Parathyroid adenoma (tissue), 2 donors: ENCODE measurements at regions not wholly inside any gene's neighbourhood (a gene's known extent, or its start where the extent isn't known, plus 50 kb on each side); places are given as distances from the start of the nearest gene placed in this dataset.

Experiments used
- H2AFZ ChIP-seq: fragments of 300-600 bp; sonication (generic); one replicate; pipeline ENCODE4 v1.7.0; 2017; ENCODE audit warnings: antibody characterized with exemption, mild to moderate bottlenecking
- H3K27ac ChIP-seq: fragments of 300-600 bp; sonication (generic); one replicate; pipeline ENCODE4 v1.7.0; 2017
- H3K27me3 ChIP-seq: fragments of 300-600 bp; sonication (generic); one replicate; pipeline ENCODE4 v1.7.0; 2017; ENCODE audit warnings: low read length; ENCODE audit not compliant: control insufficient read depth, insufficient read depth
- H3K36me3 ChIP-seq: fragments of 300-600 bp; sonication (generic); one replicate; pipeline ENCODE4 v1.7.0; 2017; ENCODE audit warnings: low read length; ENCODE audit not compliant: control insufficient read depth, insufficient read depth
- H3K4me1 ChIP-seq: fragments of 300-600 bp; sonication (generic); one replicate; pipeline ENCODE4 v1.7.0; 2017; ENCODE audit warnings: control low read depth
- H3K4me2 ChIP-seq: fragments of 300-600 bp; sonication (generic); one replicate; pipeline ENCODE4 v1.7.0; 2017; ENCODE audit warnings: low read length
- H3K4me3 ChIP-seq: fragments of 300-600 bp; sonication (generic); one replicate; pipeline ENCODE4 v1.7.0; 2017; ENCODE audit warnings: low read depth, low read length
- H3K79me2 ChIP-seq: fragments of 300-600 bp; sonication (generic); one replicate; pipeline ENCODE4 v1.7.0; 2017; ENCODE audit warnings: control low read depth
- H3K9ac ChIP-seq: fragments of 300-600 bp; sonication (generic); one replicate; pipeline ENCODE4 v1.7.0; 2017; ENCODE audit warnings: mild to moderate bottlenecking
- H3K9me3 ChIP-seq: fragments of 300-600 bp; sonication (generic); one replicate; pipeline ENCODE4 v1.7.0; 2017; ENCODE audit warnings: low read length; ENCODE audit not compliant: control insufficient read depth
- CTCF ChIP-seq: fragments of 300-600 bp; sonication (generic); IDR thresholded peaks from one replicate; pipeline ENCODE4 v1.7.0; 2017; ENCODE audit warnings: antibody characterized with exemption, mild to moderate bottlenecking
- donor health status: primary hyperparathyroidism.

DNA sequence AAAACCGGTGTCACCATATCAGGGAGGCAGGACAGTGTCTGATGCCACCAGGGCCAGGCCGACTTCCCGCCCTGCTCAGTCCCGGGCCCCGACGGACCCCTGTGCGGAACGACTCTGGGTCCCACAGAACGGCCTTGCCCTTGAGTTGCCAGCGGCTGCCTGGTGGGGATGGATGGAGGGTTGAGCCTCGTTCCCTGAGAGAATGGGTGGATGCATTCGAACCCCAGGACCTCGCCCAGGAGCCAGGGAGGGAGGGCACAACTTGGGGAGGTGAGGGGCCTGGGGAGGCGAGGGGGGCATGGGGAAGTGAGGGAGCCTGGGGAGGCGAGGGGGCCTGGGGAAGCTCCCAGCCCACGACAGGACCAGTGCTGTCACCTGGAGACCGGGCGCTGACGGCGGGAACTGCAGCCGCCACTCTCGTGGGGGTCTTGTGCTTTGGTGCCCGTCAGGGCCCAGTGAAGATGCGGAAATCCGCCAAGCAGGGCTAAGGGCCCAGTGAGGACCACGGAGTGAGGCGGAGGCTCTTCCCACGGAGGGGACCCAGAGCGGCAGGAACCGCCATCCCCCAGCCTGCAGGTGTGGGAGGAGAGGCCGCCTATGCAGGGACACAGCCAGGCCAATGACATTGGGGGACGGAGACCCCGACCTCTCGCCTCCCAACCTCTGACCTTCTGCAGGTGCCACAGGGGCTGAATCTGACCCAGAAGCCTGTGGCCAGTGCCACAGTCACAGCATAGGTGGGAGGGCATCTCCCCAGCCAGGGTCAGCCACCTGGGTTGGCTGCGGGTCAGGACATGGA, 74.4 kb upstream of the GALNT9 start:
- Histone ChIP-seq H3K4me3 (no peak overlapping the region), H3K36me3 (no peaks in the 10 kb centered on the region), H3K4me1 (no peaks in the 10 kb centered on the region), H3K27ac (no peak overlapping the region), H3K27me3 (no peaks in the 10 kb centered on the region), H3K79me2 (no peaks in the 10 kb centered on the region), H3K9me3 (no peaks in the 10 kb centered on the region), H3K4me2 (no peak overlapping the region), H3K9ac (no peak overlapping the region), H2AFZ (no peak overlapping the region)
- no peak for TF ChIP-seq CTCF

- no peak overlapping the region for H3K9ac ChIP-seq
- no peaks in the 10 kb centered on the region for H3K9me3 ChIP-seq
- no peak overlapping the region for H3K4me2 ChIP-seq
- no peaks in the 10 kb centered on the region for H3K4me1 ChIP-seq
- no peaks in the 10 kb centered on the region for H3K27me3 ChIP-seq
- TF ChIP-seq CTCF: no peak
- H3K36me3 ChIP-seq: no peaks in the 10 kb centered on the region
- H2AFZ ChIP-seq: no peak overlapping the region
- H3K79me2 ChIP-seq: no peaks in the 10 kb centered on the region
- no peak overlapping the region for H3K4me3 ChIP-seq
- no peak overlapping the region for H3K27ac ChIP-seq
Measured at GRCh38 chr12:132402831-132403416, 73.5 kb upstream of the GALNT9 start.

GRCh38 chr12:132401982-132402381, 72.6 kb upstream of the GALNT9 start:
- Histone ChIP-seq H3K27ac (no peak overlapping the region), H3K9me3 (no peaks in the 10 kb centered on the region), H2AFZ (no peak overlapping the region), H3K4me3 (no peak overlapping the region), H3K36me3 (no peaks in the 10 kb centered on the region), H3K4me1 (no peaks in the 10 kb centered on the region), H3K9ac (no peak overlapping the region), H3K4me2 (no peak overlapping the region), H3K27me3 (peaks cover 6% of the 10 kb centered on the region), H3K79me2 (no peaks in the 10 kb centered on the region)
- TF ChIP-seq CTCF: no peak

- H3K4me2 ChIP-seq: no peak overlapping the region
- no peaks in the 10 kb centered on the region for H3K36me3 ChIP-seq
- no peaks in the 10 kb centered on the region for H3K4me1 ChIP-seq
- no peaks in the 10 kb centered on the region for H3K9me3 ChIP-seq
- H3K27me3 ChIP-seq: peaks cover 6% of the 10 kb centered on the region
- no peaks in the 10 kb centered on the region for H3K79me2 ChIP-seq
- H3K4me3 ChIP-seq: no peak overlapping the region
- H2AFZ ChIP-seq: no peak overlapping the region
- H3K27ac ChIP-seq: no peak overlapping the region
- TF ChIP-seq CTCF: no peak
- H3K9ac ChIP-seq: no peak overlapping the region
Measured at GRCh38 chr12:132400011-132400641, 70.7 kb upstream of the GALNT9 start.
